ENCODE measurements at regions not wholly inside any gene's neighbourhood (a gene's known extent, or its start where the extent isn't known, plus 50 kb on each side); places are given as distances from the start of the nearest gene placed in this dataset.

DNA sequence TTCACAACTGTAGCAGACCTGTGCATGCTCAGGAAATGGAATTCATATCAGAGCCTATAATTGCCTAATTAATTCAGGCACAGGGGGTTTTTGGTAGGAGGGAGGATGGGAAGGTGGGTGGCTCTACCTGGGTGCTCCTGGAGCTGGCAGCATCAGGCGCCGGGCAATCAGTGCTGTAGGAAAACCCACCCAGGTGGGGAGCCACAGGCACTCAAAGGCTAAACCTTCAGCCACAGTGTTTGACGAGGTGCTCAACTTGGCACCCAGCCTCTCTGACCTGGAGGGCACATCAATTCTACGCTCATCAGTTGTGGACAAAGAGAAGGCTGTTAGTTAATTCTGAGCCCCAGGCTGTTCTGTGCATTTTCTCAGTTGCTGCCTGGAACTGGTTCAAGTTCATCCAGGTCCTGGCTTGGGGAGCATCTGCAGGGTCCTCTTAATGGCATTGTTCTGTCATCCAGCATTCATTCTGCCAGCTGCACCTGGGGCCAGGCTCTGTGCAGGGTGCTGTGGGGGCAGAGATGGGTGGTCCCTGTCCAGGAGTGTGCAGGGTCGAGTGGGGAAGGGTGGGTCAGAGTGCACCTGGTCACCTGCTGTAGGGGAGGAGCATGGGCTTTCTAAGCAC is 54.1 kb upstream of the NPTX2 start:
- TF ChIP-seq, protein P1, sequence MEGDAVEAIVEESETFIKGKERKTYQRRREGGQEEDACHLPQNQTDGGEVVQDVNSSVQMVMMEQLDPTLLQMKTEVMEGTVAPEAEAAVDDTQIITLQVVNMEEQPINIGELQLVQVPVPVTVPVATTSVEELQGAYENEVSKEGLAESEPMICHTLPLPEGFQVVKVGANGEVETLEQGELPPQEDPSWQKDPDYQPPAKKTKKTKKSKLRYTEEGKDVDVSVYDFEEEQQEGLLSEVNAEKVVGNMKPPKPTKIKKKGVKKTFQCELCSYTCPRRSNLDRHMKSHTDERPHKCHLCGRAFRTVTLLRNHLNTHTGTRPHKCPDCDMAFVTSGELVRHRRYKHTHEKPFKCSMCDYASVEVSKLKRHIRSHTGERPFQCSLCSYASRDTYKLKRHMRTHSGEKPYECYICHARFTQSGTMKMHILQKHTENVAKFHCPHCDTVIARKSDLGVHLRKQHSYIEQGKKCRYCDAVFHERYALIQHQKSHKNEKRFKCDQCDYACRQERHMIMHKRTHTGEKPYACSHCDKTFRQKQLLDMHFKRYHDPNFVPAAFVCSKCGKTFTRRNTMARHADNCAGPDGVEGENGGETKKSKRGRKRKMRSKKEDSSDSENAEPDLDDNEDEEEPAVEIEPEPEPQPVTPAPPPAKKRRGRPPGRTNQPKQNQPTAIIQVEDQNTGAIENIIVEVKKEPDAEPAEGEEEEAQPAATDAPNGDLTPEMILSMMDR (IDR thresholded peaks at IDR 0.05), result no peak
- TF ChIP-seq POLR2A (IDR thresholded peaks at IDR 0.05), result no peak

Data from lower leg skin (tissue), 3 donors.